Cardiac septum (tissue), 1 donor: ENCODE measurements at regions not wholly inside any gene's neighbourhood (a gene's known extent, or its start where the extent isn't known, plus 50 kb on each side); places are given as distances from the start of the nearest gene placed in this dataset.

Experiments
- DNase-seq: peaks from one replicate; pipeline ENCODE4 v3.0.0-alpha.2; 2020; ENCODE audit warnings: low spot score
- intact Hi-C: fragments of 100-400 bp; cut with DNase I; formaldehyde crosslinking; loops from one replicate; pipeline ENCODE4 v1.14.0; 2022
- donor health status: DM: no; HTN: no; CAD: no.

GRCh38 chr7:110130669-110131068 is 960.3 kb upstream of the LRRN3 start:
- no peak for DNase-seq

DNA sequence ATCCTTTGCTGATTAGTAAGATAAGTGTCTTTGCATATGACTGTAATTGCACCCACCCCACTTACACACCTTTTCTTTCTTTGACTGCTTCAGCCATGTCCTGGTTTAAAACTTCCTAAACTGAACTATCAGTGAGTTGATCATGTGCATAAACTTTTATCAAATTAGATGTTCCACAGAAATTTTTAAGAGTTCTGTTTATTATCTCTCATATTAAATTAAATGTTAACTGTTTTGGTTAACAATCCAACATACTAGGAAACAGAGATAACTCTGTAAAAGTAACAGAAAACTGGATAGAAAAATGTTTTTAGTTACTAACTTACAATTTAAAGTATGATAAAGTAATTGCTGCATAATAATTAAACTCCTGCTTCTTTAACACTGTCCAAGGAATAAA is 959.6 kb upstream of the LRRN3 start:
- no peak for DNase-seq
- intact Hi-C loops = no loop called here

More at GRCh38 chr7:110130669-110131068, 960.3 kb upstream of the LRRN3 start:
- intact Hi-C loops = no loop called here

- intact Hi-C loops = no loop called here
- DNase-seq = no peak
Observed at GRCh38 chr7:110139056-110139455, 951.9 kb upstream of the LRRN3 start.

DNA sequence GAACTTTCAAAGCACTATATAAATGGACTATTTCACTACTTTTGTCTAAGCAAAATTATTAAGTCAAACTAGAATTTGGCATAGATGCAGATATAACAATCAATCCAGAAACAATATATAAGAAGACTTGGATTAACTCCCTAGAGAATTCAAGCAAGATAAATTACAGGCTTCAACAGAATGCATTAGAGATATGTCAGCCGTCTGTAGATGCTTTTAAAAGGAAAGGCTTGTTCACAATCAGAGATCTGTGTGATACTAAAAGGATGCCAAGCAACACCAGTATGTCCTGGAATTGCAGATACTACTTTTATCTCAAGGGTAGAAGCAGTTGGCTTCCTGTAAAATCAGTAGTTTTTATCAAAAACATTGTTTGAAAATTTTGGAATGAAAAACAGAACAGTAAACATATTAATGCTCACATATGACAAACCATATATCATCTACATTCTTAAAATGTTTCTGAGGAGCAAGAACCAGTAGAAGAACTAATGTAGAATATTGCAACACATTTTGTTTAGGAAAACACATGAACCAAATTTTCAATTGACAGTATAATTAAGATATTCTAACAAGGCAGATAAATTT is 947.9 kb upstream of the LRRN3 start:
- no peak for DNase-seq
- intact Hi-C loops = no loop called here

GRCh38 chr7:110144599-110144998 is 946.3 kb upstream of the LRRN3 start:
- no peak for DNase-seq
- intact Hi-C loops = no loop called here

GRCh38 chr7:110148054-110148453 is 942.9 kb upstream of the LRRN3 start:
- intact Hi-C loops = no loop called here
- DNase-seq = no peak

DNA sequence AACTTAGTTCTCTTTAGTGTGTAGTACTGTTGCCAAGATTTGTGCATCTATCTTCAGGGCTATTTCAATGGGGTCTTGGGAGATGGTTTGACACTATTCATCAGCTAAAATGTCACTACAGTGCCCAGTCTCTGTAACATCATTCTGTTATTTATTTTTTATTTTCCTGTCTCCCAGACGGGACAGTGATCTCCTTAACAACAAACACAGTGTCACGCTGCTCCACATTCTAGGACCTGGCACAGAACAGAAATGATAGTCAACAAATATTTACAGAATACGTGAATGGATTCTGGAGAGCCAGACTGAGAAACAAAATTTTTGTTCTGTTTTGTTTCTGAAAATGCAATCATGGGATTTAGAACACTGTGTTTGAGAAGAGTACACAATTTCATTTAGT is 937.7 kb upstream of the LRRN3 start:
- intact Hi-C loops = no loop called here
- DNase-seq = no peak

- intact Hi-C loops = no loop called here
- DNase-seq = no peak
Observed at GRCh38 chr7:110156511-110156910, 934.4 kb upstream of the LRRN3 start.

DNA sequence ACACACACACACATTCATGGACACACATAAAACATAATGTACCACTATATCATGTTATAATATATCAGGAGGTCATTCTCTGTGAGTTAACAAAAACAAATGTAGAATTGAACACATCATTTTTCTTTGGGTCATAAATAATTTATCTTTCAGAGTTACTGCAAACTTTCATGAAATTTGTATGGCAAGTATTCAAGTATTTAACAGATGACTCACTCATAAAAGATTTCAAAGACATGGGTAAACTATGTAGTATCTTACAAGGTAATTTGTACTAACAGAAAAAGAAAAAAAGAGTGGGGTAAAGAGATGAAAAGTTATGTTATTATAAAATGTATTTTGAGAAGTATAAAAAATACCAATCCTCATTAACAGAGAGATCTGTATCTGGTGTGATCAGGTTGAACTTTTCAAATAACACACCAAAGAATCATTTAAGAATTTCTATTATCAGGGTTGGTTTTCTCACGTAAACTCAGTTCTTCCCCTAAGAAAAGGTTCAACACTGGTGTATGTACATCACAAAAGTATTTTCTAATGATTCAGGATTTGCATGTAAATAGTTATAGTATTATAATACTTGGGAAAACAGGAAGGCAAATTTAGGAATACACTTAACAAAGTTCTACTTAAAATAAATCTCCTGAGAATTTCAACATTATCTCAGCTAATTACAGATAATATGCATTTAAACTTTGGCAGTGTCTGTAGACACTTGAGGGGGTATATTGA is 933.1 kb upstream of the LRRN3 start:
- intact Hi-C loops = no loop called here
- DNase-seq = no peak

- no peak for DNase-seq
- intact Hi-C loops = no loop called here
Observed at GRCh38 chr7:110168010-110168409, 922.9 kb upstream of the LRRN3 start.

DNA sequence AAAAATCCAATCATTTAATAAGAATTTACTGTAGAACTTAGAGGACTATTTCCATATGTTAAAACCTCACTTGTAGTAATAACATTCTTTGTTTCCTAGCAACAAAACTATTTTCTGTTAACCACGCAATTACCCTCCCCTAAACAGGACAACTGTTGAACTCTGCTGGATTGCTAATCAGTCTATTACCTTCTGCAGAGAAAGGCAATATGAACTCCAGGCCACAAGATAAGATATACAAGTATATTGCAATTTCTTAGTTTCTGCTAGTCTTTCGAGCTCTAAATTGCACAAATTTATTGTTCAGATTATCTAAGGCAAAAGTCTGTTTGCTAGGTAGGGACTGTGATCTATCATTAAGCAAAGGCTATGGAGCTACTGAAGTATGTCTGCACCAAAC is 920.1 kb upstream of the LRRN3 start:
- no peak for DNase-seq
- intact Hi-C loops = no loop called here

DNA sequence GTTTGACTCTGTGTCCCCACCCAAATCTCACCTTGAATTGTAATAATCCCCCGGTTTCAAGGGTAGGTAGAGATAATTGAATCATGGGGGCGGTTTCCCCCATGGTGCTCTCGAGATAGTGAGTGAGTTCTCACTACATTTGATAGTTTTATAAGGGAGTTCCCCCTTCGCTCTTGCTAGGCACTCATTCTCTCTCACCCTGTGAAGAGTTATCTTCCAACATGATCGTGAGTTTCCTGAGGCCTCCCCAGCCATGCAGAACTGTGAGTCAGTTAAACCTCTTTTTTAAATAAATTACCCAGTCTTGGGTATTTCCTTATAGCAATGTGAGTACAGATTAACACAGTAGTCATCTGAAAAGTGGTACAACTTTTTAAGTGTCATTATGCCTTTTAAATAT is 913.5 kb upstream of the LRRN3 start:
- DNase-seq = no peak
- intact Hi-C loops = no loop called here

DNA sequence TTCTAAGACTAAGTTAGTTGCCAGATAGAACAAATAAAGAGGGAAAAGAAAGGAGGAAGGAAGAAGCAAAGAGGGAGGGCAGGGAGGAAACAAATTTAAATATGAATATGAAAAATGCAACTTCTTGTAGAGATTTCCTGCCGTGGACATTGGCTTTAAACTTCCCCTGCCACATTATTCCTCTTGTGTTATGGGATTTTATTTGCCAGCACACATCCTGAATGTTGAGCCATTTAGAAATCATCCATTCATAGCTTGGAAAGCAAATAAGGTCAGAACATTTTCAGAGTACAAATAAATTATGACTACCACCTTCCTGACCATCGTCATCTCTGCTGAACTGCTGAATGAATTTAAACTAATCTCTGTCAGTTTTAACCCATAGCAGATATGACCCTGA is 911.9 kb upstream of the LRRN3 start:
- no peak for DNase-seq
- intact Hi-C loops = no loop called here

DNA sequence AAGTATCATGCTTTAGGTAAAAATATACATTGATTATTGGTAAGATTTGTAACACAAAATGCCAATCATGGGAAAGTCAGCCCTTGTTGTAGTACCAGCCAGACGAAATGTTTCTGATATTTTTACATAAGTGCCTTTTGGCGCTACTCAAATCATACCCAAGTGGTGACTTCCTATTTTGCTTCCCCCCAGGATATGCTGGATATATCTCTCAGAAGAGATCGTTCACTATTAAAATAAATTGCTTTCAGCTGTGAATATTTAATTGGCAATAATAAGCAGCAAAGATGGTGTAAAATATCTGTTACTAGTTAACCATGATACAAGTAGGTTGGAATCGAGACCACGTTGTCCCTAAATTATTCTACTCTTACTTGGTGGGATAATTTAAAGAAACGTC is 909.2 kb upstream of the LRRN3 start:
- intact Hi-C loops = no loop called here

GRCh38 chr7:110186334-110186733 is 904.6 kb upstream of the LRRN3 start:
- DNase-seq = no peak
- intact Hi-C loops = no loop called here

More for the DNA sequence above, 909.2 kb upstream of the LRRN3 start:
- DNase-seq = no peak

GRCh38 chr7:110187877-110188554 is 902.9 kb upstream of the LRRN3 start:
- intact Hi-C loops = no loop called here
- no peak for DNase-seq

GRCh38 chr7:110204527-110204926 is 886.4 kb upstream of the LRRN3 start:
- intact Hi-C loops = no loop called here
- DNase-seq = no peak

DNA sequence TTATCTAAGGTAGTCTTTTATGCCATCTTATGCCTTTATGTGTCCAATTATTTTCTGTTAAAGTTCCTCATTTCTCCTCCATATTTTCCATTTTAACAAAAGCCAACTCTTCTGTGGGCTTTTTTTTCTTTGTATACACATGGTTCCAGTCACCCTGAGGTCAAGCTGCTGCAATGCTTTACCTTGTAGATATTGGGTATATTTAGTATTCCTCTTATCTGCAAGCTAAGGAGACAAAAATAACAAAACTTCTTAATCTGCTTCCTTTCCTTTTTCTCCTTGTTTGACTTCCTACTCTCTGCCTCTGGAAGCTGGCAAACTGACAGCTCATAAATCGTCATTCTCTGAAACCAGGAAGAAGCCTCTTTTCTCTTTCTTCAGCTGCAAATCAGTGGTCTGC is 885.0 kb upstream of the LRRN3 start:
- no peak for DNase-seq

GRCh38 chr7:110209884-110210283 is 881.0 kb upstream of the LRRN3 start:
- intact Hi-C loops = no loop called here
- no peak for DNase-seq

More for the DNA sequence above, 885.0 kb upstream of the LRRN3 start:
- intact Hi-C loops = no loop called here

- intact Hi-C loops = no loop called here
- no peak for DNase-seq
Observed at GRCh38 chr7:110210941-110211608, 879.9 kb upstream of the LRRN3 start.

DNA sequence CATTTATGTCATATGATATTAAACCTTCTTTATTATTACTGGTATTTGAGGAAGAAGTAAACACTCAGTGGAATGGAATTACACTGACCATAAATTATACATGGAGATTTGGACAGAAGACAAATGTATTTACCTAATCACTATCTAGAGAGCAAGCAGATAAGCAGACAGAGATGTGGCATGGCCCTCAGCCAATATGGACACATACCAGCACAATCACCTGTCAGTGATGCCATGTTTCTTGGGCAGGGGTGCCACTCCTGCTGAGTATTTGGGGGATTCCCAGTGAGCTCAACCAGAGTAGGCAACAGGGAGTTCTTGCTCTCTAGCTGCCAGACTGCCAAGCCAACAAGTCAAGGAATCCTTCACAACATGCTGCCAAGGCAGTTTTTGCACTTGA is 866.3 kb upstream of the LRRN3 start:
- no peak for DNase-seq
- intact Hi-C loops = no loop called here
